Tibial artery (tissue), 4 donors: ENCODE measurements at regions not wholly inside any gene's neighbourhood (a gene's known extent, or its start where the extent isn't known, plus 50 kb on each side); places are given as distances from the start of the nearest gene placed in this dataset.

Experiments
- DNase-seq, 2 donors: peaks; one replicate each; pipeline ENCODE4 v3.0.0-alpha.2; 2019
- H3K27ac ChIP-seq, 2 donors: fragments of 200-600 bp; sonication (generic) in 1 of 2; 1 replicate in 1 of 2; 2 replicates in 1 of 2; pipeline ENCODE4 v1.5.1; 2018 to 2019; ENCODE audit warnings: mild to moderate bottlenecking in 1 of 2
- H3K27me3 ChIP-seq, 2 donors: fragments of 200-600 bp; sonication (generic) in 1 of 2; one replicate each; pipeline versions ENCODE4 v1.5.1 to v1.6.0; 2016 to 2019
- H3K36me3 ChIP-seq, 3 donors: fragments of 200-600 bp; sonication (generic) in 2 of 3; one replicate each; pipeline ENCODE4 v1.5.1; 2016 to 2019; ENCODE audit warnings: mild to moderate bottlenecking in 2 of 3
- H3K4me1 ChIP-seq, 4 donors: fragments of 200-600 bp; sonication (generic) in 2 of 4; 1 replicate in 3 of 4; 2 replicates in 1 of 4; pipeline ENCODE4 v1.5.1; 2016 to 2019
- H3K4me3 ChIP-seq, 2 donors: fragments of 200-600 bp; sonication (generic) in 1 of 2; 1 replicate in 1 of 2; 2 replicates in 1 of 2; pipeline ENCODE4 v1.5.1; 2018 to 2019; ENCODE audit warnings: mild to moderate bottlenecking in 2 of 2
- H3K9me3 ChIP-seq, 3 donors: fragments of 200-600 bp; sonication (generic) in 1 of 3; one replicate each; pipeline ENCODE4 v1.5.1; 2016 to 2019
- CTCF ChIP-seq, 2 experiments: fragments of 200-600 bp in 1 of 2; fragments of 450-650 bp in 1 of 2; IDR thresholded peaks; one replicate each; pipeline ENCODE4 v1.5.1; 2017 to 2019; ENCODE audit warnings: antibody characterized with exemption in 2 of 2, mild to moderate bottlenecking in 1 of 2, moderate library complexity in 1 of 2
- intact Hi-C: fragments of 100-400 bp; cut with DNase I; formaldehyde crosslinking; loops from one replicate; pipeline ENCODE4 v1.15.0; 2023; ENCODE audit warnings: low total_unique reads

DNA sequence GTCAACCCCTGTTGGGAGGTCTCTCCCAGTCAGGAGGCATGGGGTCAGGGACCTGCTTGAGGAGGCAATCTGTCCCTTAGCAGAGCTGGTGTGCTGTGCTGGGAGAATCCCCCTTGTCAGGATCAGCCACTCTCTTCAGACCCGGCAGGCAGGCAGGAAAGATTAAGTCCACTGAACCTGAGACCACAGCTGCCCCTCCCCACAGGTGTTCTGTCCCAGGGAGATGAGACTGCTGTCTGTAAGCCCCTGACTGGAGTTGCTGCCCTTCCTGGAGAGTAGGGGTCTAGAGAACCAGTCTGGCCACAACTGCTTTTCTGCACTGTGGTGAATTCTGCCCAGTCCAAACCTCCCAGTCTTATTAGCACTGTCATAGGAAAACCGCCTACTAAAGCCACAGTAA, 677.8 kb upstream of the POU3F2 start:
- TF ChIP-seq CTCF (IDR thresholded peaks at IDR 0.05): no peak
- no peak overlapping the region for H3K27ac ChIP-seq
- no peaks in the 10 kb centered on the region for H3K4me1 ChIP-seq
- intact Hi-C loops: no loop called here
- no peak overlapping the region for H3K4me3 ChIP-seq
- no peaks in the 10 kb centered on the region for H3K36me3 ChIP-seq
- no peaks in the 10 kb centered on the region for H3K9me3 ChIP-seq
- H3K27me3 ChIP-seq: no peaks in the 10 kb centered on the region
- DNase-seq: no peak

- no peak for TF ChIP-seq CTCF (IDR thresholded peaks at IDR 0.05)
- Histone ChIP-seq H3K9me3 (peaks cover 0 to 6% (median 0%) of the 10 kb centered on the region in 3 donors), H3K4me1 (no peaks in the 10 kb centered on the region), H3K36me3 (no peaks in the 10 kb centered on the region), H3K4me3 (no peak overlapping the region), H3K27me3 (no peaks in the 10 kb centered on the region), H3K27ac (no peak overlapping the region)
- no peak for DNase-seq
- intact Hi-C loops: no loop called here
Observed at GRCh38 chr6:98179606-98180005, 654.8 kb upstream of the POU3F2 start.

DNA sequence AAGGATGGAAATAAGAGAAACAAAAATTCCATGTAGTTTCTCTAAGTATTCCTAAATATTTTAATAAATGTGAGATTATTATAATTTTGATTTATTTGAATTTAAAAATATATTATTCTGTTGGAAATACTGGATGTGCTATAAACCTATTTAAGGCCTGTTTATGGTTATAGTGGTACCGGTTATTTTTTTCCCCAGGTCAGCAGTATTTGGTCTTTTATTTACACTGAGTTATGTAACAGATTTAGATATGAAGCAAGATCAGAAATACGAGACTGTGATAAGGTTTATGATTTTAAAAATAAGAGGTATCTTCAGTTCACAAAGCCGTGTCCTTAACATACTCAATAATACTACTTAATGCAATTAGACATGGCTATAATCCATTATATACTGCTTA, 634.3 kb upstream of the POU3F2 start:
- no peak overlapping the region for H3K27ac ChIP-seq
- H3K9me3 ChIP-seq: no peaks in the 10 kb centered on the region
- H3K27me3 ChIP-seq: no peaks in the 10 kb centered on the region
- H3K36me3 ChIP-seq: no peaks in the 10 kb centered on the region
- H3K4me1 ChIP-seq: no peaks in the 10 kb centered on the region
- H3K4me3 ChIP-seq: no peak overlapping the region
- intact Hi-C loops: no loop called here
- TF ChIP-seq CTCF (IDR thresholded peaks at IDR 0.05): no peak
- no peak for DNase-seq

DNA sequence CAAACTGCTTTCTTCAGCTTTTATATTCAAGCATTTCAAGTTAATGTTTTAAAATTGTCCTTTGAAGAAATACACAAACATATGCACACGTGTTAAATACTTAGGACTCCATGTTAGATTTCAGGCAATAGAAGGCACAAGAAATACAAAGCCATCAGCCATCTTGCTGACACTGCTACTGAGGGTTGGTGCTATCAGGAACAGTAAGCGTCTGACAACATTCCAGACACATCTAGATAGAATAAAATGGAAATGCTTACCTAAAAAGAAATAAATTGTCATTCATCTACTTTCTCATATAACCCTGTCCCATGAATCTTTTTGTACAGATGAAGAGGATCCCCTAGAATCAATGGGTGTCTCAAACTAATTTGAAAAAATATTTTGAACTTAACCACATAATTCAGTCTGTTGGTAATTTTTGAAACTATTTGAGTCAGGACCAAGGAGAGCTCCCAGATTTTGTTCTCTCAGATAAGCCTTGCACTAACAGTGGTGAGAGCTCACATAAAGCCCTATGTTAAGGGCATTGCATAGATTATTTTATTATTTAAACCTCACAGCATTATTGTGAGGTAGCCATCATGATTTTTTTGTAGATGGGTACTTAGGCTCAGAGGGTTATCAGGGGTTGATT, 631.1 kb upstream of the POU3F2 start:
- no peak overlapping the region for H3K4me3 ChIP-seq
- no peaks in the 10 kb centered on the region for H3K9me3 ChIP-seq
- DNase-seq: no peak
- no peaks in the 10 kb centered on the region for H3K4me1 ChIP-seq
- H3K27me3 ChIP-seq: no peaks in the 10 kb centered on the region
- H3K36me3 ChIP-seq: no peaks in the 10 kb centered on the region
- H3K27ac ChIP-seq: no peak overlapping the region
- TF ChIP-seq CTCF (IDR thresholded peaks at IDR 0.05): no peak
- intact Hi-C loops: no loop called here

DNA sequence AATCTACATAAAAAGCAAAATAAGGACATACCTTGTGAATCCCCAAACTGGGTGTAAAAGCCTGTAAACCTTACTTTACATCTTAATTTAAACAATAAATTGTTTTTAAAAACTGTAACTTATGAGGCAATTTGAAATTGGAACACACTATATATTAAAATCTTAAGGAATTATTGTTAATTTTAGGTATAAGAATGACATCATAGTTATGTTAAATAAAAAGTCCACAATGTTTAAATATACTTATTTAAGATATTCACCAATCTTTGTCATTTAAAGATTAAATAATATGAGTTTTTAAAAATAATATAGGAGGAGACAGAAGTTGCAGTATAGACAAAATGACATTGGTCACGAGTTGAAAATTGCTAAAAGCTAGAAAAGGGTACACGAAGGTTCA, 621.9 kb upstream of the POU3F2 start:
- H3K27ac ChIP-seq: no peak overlapping the region
- no peaks in the 10 kb centered on the region for H3K27me3 ChIP-seq
- no peak overlapping the region for H3K4me3 ChIP-seq
- H3K36me3 ChIP-seq: no peaks in the 10 kb centered on the region
- H3K4me1 ChIP-seq: no peaks in the 10 kb centered on the region
- TF ChIP-seq CTCF (IDR thresholded peaks at IDR 0.05): no peak
- DNase-seq: no peak
- intact Hi-C loops: no loop called here
- no peaks in the 10 kb centered on the region for H3K9me3 ChIP-seq

DNA sequence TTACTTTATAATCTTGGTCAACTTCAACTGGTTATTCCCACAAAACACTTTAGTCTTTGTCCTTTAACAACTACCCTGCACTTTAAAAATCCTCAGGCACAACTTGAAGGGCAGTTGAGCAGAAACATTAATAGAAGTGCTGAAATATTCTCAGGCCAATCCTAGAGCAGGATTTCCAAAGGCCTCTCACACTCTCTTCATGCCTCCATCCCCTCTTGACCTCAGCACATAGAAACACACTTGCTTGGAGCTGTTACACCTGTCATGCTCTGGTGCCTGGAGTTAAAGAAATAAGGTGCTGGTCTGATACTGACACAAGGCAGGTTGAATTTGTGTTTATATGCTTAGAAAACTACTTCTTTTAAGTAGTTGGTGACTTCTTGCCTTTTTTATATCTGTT, 618.8 kb upstream of the POU3F2 start:
- H3K36me3 ChIP-seq: no peaks in the 10 kb centered on the region
- intact Hi-C loops: no loop called here
- H3K4me1 ChIP-seq: no peaks in the 10 kb centered on the region
- H3K27me3 ChIP-seq: no peaks in the 10 kb centered on the region
- TF ChIP-seq CTCF (IDR thresholded peaks at IDR 0.05): no peak
- H3K4me3 ChIP-seq: no peak overlapping the region
- H3K9me3 ChIP-seq: no peaks in the 10 kb centered on the region
- no peak overlapping the region for H3K27ac ChIP-seq
- no peak for DNase-seq
